NT2/D1 (cell line): ENCODE measurements at regions not wholly inside any gene's neighbourhood (a gene's known extent, or its start where the extent isn't known, plus 50 kb on each side); places are given as distances from the start of the nearest gene placed in this dataset.
A peak's percentile ranks its signal among the peaks of the same experiment; 100 is the strongest.
"Not testable (repeated sequence)": the region's sequence is repeated elsewhere in the genome, so short reads cannot be mapped to it uniquely, and the experiment has no call there.

Experiments used
- DNase-seq: peaks from one replicate; pipeline ENCODE4 v3.0.0-alpha.2; 2011; ENCODE audit warnings: low read depth, low spot score
- H3K27me3 ChIP-seq: 2 replicates; pipeline ENCODE4 v1.6.0; 2011; ENCODE audit warnings: mild to moderate bottlenecking; ENCODE audit not compliant: insufficient read length, insufficient read depth
- H3K36me3 ChIP-seq: 2 replicates; pipeline ENCODE4 v1.6.1; 2011; ENCODE audit warnings: mild to moderate bottlenecking, low read length, mixed read lengths; ENCODE audit not compliant: insufficient read depth, insufficient read length
- H3K4me1 ChIP-seq: 2 replicates; pipeline ENCODE4 v1.5.1; 2011; ENCODE audit not compliant: insufficient read depth, insufficient read length
- H3K4me3 ChIP-seq: 2 replicates; pipeline ENCODE4 v1.5.1; 2011; ENCODE audit warnings: low read depth; ENCODE audit not compliant: insufficient read length
- H3K9ac ChIP-seq: 2 replicates; pipeline ENCODE4 v1.6.0; 2011; ENCODE audit warnings: low read depth; ENCODE audit not compliant: insufficient read length
- H3K9me3 ChIP-seq: 2 replicates; pipeline ENCODE4 v1.5.1; 2011; ENCODE audit warnings: mild to moderate bottlenecking, low read length; ENCODE audit not compliant: insufficient read depth
- SUZ12 ChIP-seq: IDR thresholded peaks from 2 replicates; pipeline ENCODE4 v1.6.1; 2011; ENCODE audit not compliant: insufficient read length, insufficient read depth; ENCODE audit errors: extremely low read depth
- YY1 ChIP-seq: IDR thresholded peaks from 2 replicates; pipeline ENCODE4 v1.6.1; 2011; ENCODE audit not compliant: insufficient read length, insufficient read depth
- ZNF274 ChIP-seq: IDR thresholded peaks from 2 replicates; pipeline ENCODE4 v1.6.1; 2011; ENCODE audit warnings: mild to moderate bottlenecking, low read depth, low read length

DNA sequence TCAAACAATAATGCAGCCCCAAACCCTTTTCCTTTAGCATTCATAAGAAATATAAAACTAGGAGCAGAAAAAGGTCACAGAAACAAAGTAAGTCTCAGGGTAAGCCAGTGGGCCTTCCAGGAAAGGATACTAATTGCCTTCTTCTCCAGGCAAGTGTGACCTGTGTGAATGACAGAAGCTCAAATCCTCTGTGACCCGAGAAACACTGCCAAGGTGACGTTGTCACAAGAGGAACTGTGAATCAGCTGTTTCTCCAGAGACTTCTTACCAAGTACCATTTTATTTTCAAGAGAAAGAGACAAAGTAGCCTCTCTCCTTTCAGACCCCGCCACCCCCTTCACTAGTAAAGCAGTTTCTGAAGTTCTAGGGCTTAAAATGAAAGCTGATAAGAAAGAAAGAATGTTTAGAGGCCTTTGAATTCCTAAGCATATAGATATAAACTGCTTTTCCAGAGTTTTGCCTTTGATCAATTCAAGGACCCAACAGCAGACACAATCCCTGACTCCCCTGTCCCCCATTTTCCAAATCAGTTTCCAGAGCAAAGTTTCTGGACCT lies 155.6 kb downstream of the NUF2 start:
- H3K9me3 ChIP-seq: peaks cover 36% of the 10 kb centered on the region; the same call in 1 of the 2 replicates
- TF ChIP-seq SUZ12: no peak
- TF ChIP-seq ZNF274: no peak
- no peak for TF ChIP-seq YY1

DNA sequence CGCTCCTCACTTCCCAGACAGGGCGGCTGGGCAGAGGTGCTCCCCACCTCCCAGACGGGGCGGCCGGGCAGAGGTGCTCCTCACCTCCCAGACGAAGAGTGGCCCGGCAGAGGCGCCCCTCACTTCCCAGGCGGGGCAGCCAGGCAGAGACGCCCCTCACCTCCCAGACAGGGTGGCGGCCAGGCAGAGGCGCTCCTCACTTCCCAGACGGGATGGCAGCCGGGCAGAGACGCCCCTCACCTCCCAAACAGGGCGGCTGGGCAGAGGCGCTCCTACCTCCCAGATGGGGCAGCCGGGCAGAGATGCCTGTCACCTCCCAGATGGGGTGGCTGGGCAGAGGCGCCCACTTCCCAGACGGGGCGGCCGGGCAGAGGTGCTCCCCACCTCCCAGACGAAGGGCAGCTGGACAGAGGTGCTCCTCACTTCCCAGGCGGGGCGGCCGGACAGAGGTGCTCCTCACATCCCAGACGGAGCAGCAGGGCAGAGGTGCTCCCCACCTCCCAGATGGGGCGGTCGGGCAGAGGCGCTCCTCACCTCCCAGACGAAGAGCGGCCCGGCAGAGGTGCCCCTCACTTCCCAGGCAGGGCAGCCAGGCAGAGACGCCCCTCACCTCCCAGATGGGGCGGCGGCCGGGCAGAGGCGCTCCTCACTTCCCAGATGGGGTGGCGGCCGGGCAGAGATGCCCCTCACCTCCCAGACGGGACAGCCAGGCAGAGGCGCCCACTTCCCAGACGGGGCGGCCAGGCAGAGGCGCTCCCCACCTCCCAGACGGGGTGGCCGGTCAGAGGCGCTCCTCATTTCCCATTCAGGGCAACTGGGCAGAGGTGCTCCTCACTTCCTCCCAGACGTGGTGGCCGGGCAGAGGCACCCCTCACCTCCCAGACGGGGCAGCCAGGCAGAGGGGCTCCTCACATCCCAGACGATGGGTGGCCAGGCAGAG lies 176.9 kb downstream of the NUF2 start:
- H3K4me1 ChIP-seq, H3K4me3 ChIP-seq, DNase-seq, H3K36me3 ChIP-seq, H3K27me3 ChIP-seq, H3K9ac ChIP-seq: not testable (repeated sequence)
- H3K9me3 ChIP-seq: peaks cover 14% of the 10 kb centered on the region

More for the DNA sequence above, 155.6 kb downstream of the NUF2 start:
- Histone ChIP-seq H3K4me3 (no peak overlapping the region), H3K27me3 (no peaks in the 10 kb centered on the region), H3K9ac (no peak overlapping the region), H3K4me1 (no peaks in the 10 kb centered on the region), H3K36me3 (no peaks in the 10 kb centered on the region)
- DNase-seq: no peak

- Histone ChIP-seq H3K27me3 (no peaks in the 10 kb centered on the region), H3K9ac (no peak overlapping the region), H3K4me3 (no peak overlapping the region), H3K4me1 (no peaks in the 10 kb centered on the region), H3K36me3 (no peaks in the 10 kb centered on the region), H3K9me3 (peaks cover 18% of the 10 kb centered on the region)
- no peak for DNase-seq
- TF ChIP-seq ZNF274 (no peak), SUZ12 (no peak), YY1 (no peak)
These were observed 182.7 kb downstream of the NUF2 start for GRCh38 chr1:163504331-163504978.

GRCh38 chr1:163509114-163509513 lies 187.4 kb downstream of the NUF2 start:
- TF ChIP-seq ZNF274: no peak
- no peak for TF ChIP-seq YY1
- TF ChIP-seq SUZ12: no peak
- Histone ChIP-seq H3K9ac (no peak overlapping the region), H3K4me1 (no peaks in the 10 kb centered on the region), H3K36me3 (no peaks in the 10 kb centered on the region), H3K9me3 (peaks cover 8% of the 10 kb centered on the region; the same call in 1 of the 2 replicates), H3K27me3 (no peaks in the 10 kb centered on the region), H3K4me3 (no peak overlapping the region)
- DNase-seq: no peak

DNA sequence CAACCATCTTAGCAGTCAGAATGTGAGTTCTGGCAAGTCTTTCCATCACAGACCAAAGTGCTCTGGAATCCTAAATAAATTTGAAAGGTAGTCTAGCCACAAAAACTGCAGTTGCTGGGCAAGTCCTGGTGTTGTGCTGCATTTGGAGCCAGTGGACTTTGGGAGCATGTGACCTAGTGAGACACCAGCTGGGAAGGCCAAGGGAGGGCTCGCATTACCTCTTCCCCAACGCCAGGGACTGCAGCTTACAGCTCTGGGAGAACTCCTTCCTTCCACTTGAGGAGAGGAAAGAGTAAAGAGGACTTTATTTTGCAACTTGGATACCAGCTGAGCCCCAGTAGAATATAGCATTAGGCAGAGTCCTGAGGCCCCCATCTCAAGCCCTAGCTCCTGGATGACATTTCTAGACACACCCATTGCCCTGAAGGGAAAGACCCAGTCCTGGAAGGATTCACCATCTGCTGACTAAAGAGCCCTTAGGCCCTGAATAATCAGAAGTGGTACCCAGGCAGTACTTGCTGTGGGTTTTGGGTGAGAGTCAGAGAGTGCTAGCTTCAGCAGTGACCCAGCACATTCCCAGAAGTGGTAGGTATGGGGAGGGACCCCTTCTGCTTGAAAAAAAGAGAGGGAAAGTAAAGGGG lies 190.7 kb downstream of the NUF2 start:
- Histone ChIP-seq H3K9ac (no peak overlapping the region), H3K4me1 (no peaks in the 10 kb centered on the region), H3K4me3 (no peak overlapping the region), H3K36me3 (no peaks in the 10 kb centered on the region), H3K9me3 (no peaks in the 10 kb centered on the region), H3K27me3 (no peaks in the 10 kb centered on the region)
- no peak for DNase-seq
- TF ChIP-seq YY1 (no peak), ZNF274 (no peak), SUZ12 (no peak)

DNA sequence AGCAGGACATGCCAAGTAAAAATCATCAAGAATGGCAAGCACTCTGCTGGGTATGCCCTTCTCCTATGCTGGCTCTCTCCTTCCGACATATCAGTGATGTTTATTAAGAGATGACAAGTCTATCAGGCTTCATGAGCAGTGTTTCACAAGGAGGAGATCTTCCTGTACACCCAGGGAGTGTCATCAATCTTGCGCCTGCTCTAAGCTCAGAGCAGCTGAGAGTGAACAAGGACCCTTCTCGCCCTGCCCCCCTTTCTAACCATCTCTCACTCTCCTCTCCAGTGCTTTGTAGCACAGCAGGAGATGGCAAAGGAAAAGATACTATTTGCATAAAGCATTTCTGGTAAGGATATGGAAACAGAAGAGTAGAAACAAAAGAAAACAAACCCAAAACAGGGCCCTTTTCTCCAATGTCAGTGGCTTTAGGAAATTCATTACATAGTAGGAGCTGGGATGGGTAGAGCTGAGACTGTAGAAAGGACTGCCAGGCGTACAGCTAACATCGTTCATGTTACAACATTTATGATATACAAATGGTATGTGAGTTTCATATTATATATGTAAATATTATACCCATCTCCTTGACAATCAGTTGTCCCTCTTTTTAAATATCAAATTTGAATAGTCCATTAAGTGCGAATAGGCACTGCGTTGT lies 201.7 kb downstream of the NUF2 start:
- DNase-seq: peak; percentile 18
- H3K4me3 ChIP-seq: no peak overlapping the region
- no peak overlapping the region for H3K9ac ChIP-seq
- no peaks in the 10 kb centered on the region for H3K27me3 ChIP-seq
- no peaks in the 10 kb centered on the region for H3K36me3 ChIP-seq
- no peaks in the 10 kb centered on the region for H3K9me3 ChIP-seq
- TF ChIP-seq YY1 (no peak), SUZ12 (no peak), ZNF274 (no peak)
- H3K4me1 ChIP-seq: no peaks in the 10 kb centered on the region
